ENCODE measurements at regions not wholly inside any gene's neighbourhood (a gene's known extent, or its start where the extent isn't known, plus 50 kb on each side); places are given as distances from the start of the nearest gene placed in this dataset.

DNA sequence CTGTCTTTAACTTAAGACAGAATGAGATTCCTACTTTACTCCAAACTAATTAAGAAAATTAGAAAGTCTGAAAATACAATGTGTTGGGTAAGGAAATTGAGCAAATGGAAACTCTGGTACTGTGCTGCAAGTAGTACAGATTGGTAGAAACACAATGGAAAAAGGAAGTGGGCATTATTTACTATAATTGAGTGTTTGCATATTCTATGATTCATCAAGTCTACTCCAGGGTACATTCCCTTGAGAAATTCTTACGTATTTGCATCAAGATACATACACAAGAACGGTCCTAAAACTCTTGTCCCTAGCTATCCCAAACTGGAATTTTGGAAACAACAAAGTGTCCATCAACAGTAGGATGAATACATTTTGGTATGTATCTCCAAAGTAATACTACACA, 123.5 kb upstream of the TARS1 start:
- no peak overlapping the region for H3K4me3 Mint-ChIP-seq
- POLR2A ChIA-PET, result no interaction called here
- peaks cover 3% of the 10 kb centered on the region for H3K9me3 Mint-ChIP-seq
- no peaks in the 10 kb centered on the region for H3K4me1 Mint-ChIP-seq (ENCODE audit: low read depth)
- CTCF ChIA-PET, result no interaction called here
- DNase-seq (no peak), ATAC-seq (no peak)
- H3K36me3 Mint-ChIP-seq (ENCODE audit: low read depth), result no peaks in the 10 kb centered on the region
- intact Hi-C loops (cut with micrococcal nuclease), result no loop called here
- H3K27ac Mint-ChIP-seq, result no peak overlapping the region
- TF ChIP-seq, protein P1, sequence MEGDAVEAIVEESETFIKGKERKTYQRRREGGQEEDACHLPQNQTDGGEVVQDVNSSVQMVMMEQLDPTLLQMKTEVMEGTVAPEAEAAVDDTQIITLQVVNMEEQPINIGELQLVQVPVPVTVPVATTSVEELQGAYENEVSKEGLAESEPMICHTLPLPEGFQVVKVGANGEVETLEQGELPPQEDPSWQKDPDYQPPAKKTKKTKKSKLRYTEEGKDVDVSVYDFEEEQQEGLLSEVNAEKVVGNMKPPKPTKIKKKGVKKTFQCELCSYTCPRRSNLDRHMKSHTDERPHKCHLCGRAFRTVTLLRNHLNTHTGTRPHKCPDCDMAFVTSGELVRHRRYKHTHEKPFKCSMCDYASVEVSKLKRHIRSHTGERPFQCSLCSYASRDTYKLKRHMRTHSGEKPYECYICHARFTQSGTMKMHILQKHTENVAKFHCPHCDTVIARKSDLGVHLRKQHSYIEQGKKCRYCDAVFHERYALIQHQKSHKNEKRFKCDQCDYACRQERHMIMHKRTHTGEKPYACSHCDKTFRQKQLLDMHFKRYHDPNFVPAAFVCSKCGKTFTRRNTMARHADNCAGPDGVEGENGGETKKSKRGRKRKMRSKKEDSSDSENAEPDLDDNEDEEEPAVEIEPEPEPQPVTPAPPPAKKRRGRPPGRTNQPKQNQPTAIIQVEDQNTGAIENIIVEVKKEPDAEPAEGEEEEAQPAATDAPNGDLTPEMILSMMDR (IDR thresholded peaks at IDR 0.05), result no peak
- H3K27me3 Mint-ChIP-seq, result peaks cover 1% of the 10 kb centered on the region

DNA sequence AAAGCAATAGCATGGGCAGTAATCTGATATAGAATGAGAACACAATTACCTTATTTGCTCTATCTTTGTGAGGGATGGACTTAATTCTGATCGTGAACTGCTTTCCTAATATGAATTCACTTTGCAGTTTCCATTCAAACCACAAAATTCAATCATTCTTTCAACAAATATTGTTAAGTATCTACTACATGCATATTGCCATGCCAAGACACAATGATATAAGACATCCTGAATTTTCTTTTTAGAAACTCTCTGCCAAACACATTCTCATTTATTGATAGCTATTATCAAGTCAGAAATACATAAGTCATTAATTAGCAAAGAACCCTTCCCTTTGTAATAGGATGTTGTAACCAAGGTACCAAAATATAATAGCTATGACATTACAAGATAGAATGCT, 121.6 kb upstream of the TARS1 start:
- no peak for ATAC-seq
- no peak for DNase-seq
- POLR2A ChIA-PET, result no interaction called here
- no peaks in the 10 kb centered on the region for H3K36me3 Mint-ChIP-seq (ENCODE audit: low read depth)
- H3K4me1 Mint-ChIP-seq (ENCODE audit: low read depth), result no peaks in the 10 kb centered on the region
- H3K9me3 Mint-ChIP-seq, result no peaks in the 10 kb centered on the region
- CTCF ChIA-PET, result no interaction called here
- peaks cover 1% of the 10 kb centered on the region for H3K27me3 Mint-ChIP-seq
- intact Hi-C loops (cut with micrococcal nuclease), result no loop called here
- H3K4me3 Mint-ChIP-seq, result no peak overlapping the region
- H3K27ac Mint-ChIP-seq, result no peak overlapping the region
- TF ChIP-seq, protein P1 (IDR thresholded peaks at IDR 0.05), result no peak

DNA sequence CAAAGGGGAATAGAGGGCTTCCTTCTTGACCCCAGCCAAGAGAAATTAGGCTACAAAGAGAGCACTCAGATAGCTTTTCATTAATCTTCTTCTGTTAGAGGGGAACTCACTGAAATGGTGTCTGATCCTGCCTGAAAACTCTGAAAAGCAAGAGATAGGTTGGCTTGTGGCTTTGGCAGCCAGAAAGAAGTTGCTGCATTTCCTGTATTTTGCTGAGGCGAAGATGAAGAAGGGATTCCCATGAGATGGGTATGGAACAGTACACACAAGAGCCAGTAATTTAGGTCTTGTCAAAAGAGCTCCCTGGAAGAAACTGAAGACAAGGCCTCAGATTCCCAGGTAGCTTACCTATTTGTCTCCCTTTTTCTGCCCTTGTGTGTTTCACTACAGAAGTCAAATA, 120.9 kb upstream of the TARS1 start:
- no peaks in the 10 kb centered on the region for H3K9me3 Mint-ChIP-seq
- H3K4me1 Mint-ChIP-seq (ENCODE audit: low read depth), result no peaks in the 10 kb centered on the region
- H3K27me3 Mint-ChIP-seq, result no peaks in the 10 kb centered on the region
- TF ChIP-seq, protein P1 (IDR thresholded peaks at IDR 0.05), result no peak
- no peak overlapping the region for H3K4me3 Mint-ChIP-seq
- no peaks in the 10 kb centered on the region for H3K36me3 Mint-ChIP-seq (ENCODE audit: low read depth)
- intact Hi-C loops (cut with micrococcal nuclease), result no loop called here
- POLR2A ChIA-PET, result no interaction called here
- no peak overlapping the region for H3K27ac Mint-ChIP-seq
- DNase-seq (no peak), ATAC-seq (no peak)
- CTCF ChIA-PET, result no interaction called here

DNA sequence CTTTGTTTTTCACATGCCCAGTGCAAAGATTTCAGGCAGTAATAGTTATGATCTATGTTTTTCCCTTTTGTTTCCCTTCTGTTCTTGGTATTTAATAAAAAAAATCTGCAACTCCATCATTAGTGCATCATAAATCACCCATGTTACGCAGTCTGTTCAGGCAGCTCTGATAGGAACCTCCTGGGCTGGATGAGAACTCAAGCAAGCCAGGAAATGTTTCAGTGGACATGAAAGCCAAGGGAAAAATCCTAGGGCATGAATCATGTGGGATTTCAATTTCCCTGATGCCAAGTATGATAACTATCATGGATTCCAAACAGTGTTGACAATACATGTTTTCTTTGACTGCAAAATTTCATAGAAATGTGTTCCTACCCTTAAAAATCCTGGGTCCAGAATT, 119.7 kb upstream of the TARS1 start:
- DNase-seq, result no peak
- Mint-ChIP-seq H3K9me3 (no peaks in the 10 kb centered on the region), H3K27ac (no peak overlapping the region), H3K4me3 (no peak overlapping the region), H3K4me1 (ENCODE audit: low read depth) (no peaks in the 10 kb centered on the region), H3K27me3 (no peaks in the 10 kb centered on the region), H3K36me3 (ENCODE audit: low read depth) (no peaks in the 10 kb centered on the region)
- intact Hi-C loops (cut with micrococcal nuclease), result no loop called here
- CTCF ChIA-PET, result no interaction called here
- POLR2A ChIA-PET, result no interaction called here
- TF ChIP-seq, protein P1 (IDR thresholded peaks at IDR 0.05), result no peak
- no peak for ATAC-seq

DNA sequence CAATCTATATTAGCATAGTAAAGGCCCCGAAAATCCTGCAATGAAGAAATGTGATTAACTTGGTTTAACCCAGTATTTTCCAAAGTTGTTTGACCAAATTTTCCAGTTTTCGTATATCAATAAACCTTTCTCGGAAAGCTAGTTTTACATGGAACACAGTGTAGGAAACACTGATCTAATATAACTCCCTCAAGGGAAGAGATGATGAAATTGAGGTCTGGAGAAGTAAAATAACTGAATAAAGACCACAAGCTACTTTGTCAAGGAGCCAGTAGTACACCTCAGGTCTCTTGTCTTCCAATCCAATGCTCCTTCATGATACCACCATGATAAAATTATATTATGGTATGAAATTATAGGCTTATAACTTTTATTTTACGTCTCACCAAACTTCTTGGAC, 118.1 kb upstream of the TARS1 start:
- ATAC-seq (no peak), DNase-seq (no peak)
- Mint-ChIP-seq H3K9me3 (no peaks in the 10 kb centered on the region), H3K36me3 (ENCODE audit: low read depth) (no peaks in the 10 kb centered on the region), H3K27ac (no peak overlapping the region), H3K4me1 (ENCODE audit: low read depth) (no peaks in the 10 kb centered on the region), H3K27me3 (no peaks in the 10 kb centered on the region), H3K4me3 (no peak overlapping the region)
- intact Hi-C loops (cut with micrococcal nuclease), result no loop called here
- POLR2A ChIA-PET, result no interaction called here
- TF ChIP-seq, protein P1 (IDR thresholded peaks at IDR 0.05), result no peak
- CTCF ChIA-PET, result no interaction called here
